Upper lobe of right lung (tissue), 1 donor: ENCODE measurements at regions not wholly inside any gene's neighbourhood (a gene's known extent, or its start where the extent isn't known, plus 50 kb on each side); places are given as distances from the start of the nearest gene placed in this dataset.
"Not testable (repeated sequence)": the region's sequence is repeated elsewhere in the genome, so short reads cannot be mapped to it uniquely, and the experiment has no call there.

Experiments used
- ATAC-seq: fragments of 200-7000 bp; cut with Tn5 transposase; one replicate; pipeline ENCODE4 v1.9.1; 2020; ENCODE audit warnings: mild to moderate bottlenecking, moderate library complexity
- DNase-seq: peaks from one replicate; pipeline ENCODE4 v3.0.0-alpha.2; 2020
- H3K27ac ChIP-seq: fragments of 200-600 bp; one replicate; pipeline ENCODE4 v1.8.0; 2022
- H3K27me3 ChIP-seq: fragments of 200-600 bp; one replicate; pipeline ENCODE4 v1.8.0; 2022; ENCODE audit warnings: mild to moderate bottlenecking
- H3K36me3 ChIP-seq: fragments of 200-600 bp; one replicate; pipeline ENCODE4 v1.8.0; 2022
- H3K4me1 ChIP-seq: fragments of 200-600 bp; one replicate; pipeline ENCODE4 v1.8.0; 2022
- H3K4me3 ChIP-seq: fragments of 200-600 bp; one replicate; pipeline ENCODE4 v1.8.0; 2022; ENCODE audit warnings: mild to moderate bottlenecking
- H3K9me3 ChIP-seq: fragments of 200-600 bp; one replicate; pipeline ENCODE4 v1.8.0; 2022
- intact Hi-C: fragments of 100-400 bp; cut with DNase I; formaldehyde crosslinking; loops from one replicate; pipeline ENCODE4 v1.11.0; 2022
- TF ChIP-seq, protein P1 (sequence below): fragments of 200-600 bp; IDR thresholded peaks from one replicate; pipeline ENCODE4 v1.8.0; 2022; ENCODE audit warnings: antibody characterized with exemption
- donor health status: DM: no; HTN: yes; CAD: no; lungs with severe emphysema.

DNA sequence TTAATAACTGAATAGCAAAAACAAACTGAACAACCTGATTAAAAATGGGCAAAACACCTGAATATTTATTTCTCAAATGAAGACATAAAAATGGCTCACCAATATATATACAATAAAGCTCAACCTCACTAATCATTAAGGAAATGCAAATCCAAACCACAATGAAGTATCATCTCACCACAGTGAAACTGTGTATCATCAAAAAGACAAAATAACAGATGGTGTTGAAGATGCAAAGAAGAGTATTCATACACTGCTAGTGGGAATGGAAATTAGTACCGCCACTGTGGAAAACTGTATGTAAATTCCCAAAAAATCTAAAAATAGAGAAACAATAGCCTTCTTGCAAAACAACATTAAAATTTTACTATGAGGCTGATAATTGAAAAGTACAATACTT lies 1660.1 kb upstream of the B3GALT2 start:
- no peaks in the 10 kb centered on the region for H3K4me1 ChIP-seq
- DNase-seq, result no peak
- TF ChIP-seq, protein P1, sequence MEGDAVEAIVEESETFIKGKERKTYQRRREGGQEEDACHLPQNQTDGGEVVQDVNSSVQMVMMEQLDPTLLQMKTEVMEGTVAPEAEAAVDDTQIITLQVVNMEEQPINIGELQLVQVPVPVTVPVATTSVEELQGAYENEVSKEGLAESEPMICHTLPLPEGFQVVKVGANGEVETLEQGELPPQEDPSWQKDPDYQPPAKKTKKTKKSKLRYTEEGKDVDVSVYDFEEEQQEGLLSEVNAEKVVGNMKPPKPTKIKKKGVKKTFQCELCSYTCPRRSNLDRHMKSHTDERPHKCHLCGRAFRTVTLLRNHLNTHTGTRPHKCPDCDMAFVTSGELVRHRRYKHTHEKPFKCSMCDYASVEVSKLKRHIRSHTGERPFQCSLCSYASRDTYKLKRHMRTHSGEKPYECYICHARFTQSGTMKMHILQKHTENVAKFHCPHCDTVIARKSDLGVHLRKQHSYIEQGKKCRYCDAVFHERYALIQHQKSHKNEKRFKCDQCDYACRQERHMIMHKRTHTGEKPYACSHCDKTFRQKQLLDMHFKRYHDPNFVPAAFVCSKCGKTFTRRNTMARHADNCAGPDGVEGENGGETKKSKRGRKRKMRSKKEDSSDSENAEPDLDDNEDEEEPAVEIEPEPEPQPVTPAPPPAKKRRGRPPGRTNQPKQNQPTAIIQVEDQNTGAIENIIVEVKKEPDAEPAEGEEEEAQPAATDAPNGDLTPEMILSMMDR, result no peak
- ATAC-seq, result no peak
- intact Hi-C loops, result no loop called here
- no peaks in the 10 kb centered on the region for H3K36me3 ChIP-seq
- no peak overlapping the region for H3K4me3 ChIP-seq
- H3K27ac ChIP-seq, result no peak overlapping the region
- H3K9me3 ChIP-seq, result no peaks in the 10 kb centered on the region
- H3K27me3 ChIP-seq, result no peaks in the 10 kb centered on the region

DNA sequence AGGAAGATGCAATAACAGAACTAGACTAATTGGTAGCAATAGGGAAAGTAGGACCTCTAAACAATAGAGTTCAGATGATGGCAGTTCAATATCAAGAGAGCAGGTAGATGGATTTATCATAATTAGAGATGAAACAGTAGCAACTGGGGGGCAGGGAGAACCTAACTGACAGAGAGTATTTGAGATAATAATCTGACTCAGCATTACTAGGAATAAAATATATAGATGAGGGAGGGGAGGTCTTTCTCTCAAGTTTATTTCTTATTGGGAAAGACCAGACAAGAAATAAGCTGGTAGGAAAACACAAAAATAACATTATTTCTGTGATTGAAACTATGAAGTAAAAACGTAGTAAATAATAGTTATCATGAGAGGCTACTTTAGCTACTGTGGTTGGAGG lies 1656.7 kb upstream of the B3GALT2 start:
- TF ChIP-seq, protein P1, result no peak

DNA sequence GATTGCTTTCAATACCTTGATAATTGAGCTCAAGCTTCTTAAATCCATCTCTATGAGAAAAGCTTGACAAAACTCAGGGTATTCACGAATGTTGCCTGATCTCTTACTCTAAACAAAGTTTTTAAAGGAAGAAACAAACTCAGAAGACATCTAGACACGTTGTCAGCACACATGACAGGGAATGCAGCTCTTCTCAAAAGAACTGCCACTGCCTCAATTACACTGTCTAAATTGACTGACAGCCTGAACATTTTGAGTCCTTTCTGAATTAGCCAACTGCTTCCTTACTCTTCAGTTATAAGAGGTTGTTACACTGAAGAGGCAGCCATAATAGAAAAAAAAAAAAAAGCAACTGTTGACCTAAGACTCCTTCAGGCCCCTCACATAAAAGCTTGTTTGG lies 1646.7 kb upstream of the B3GALT2 start:
- intact Hi-C loops, result no loop called here
- no peak for DNase-seq
- Histone ChIP-seq H3K36me3 (no peaks in the 10 kb centered on the region), H3K9me3 (no peaks in the 10 kb centered on the region), H3K4me3 (no peak overlapping the region), H3K27ac (no peak overlapping the region), H3K4me1 (no peaks in the 10 kb centered on the region), H3K27me3 (no peaks in the 10 kb centered on the region)
- no peak for ATAC-seq
- TF ChIP-seq, protein P1, result no peak

More for the DNA sequence above, 1656.7 kb upstream of the B3GALT2 start:
- H3K9me3 ChIP-seq, result no peaks in the 10 kb centered on the region
- H3K4me1 ChIP-seq, result no peaks in the 10 kb centered on the region
- no peaks in the 10 kb centered on the region for H3K36me3 ChIP-seq
- ATAC-seq (no peak), DNase-seq (no peak)
- intact Hi-C loops, result no loop called here
- no peak overlapping the region for H3K27ac ChIP-seq
- H3K4me3 ChIP-seq, result no peak overlapping the region
- no peaks in the 10 kb centered on the region for H3K27me3 ChIP-seq

DNA sequence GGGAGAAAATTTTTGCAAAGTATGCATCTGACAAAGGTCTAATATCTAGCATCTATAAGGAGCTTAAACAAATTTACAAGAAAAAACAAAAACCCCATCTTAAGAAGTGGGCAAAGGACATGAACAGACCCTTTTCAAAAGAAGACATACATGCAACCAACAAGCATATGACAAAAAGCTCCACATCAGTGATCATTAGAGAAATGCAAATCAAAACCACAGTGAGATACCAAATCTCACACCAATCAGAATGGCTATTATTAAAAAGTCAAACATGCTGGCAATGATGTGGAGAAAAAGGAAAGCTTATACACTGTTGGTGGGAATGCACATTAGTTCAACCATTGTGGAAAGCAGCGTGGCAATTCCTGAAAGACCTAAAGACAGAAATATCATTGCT lies 1645.2 kb upstream of the B3GALT2 start:
- ATAC-seq, H3K4me3 ChIP-seq, intact Hi-C loops, DNase-seq, H3K27ac ChIP-seq, H3K9me3 ChIP-seq, H3K27me3 ChIP-seq, H3K4me1 ChIP-seq, H3K36me3 ChIP-seq: not testable (repeated sequence)

DNA sequence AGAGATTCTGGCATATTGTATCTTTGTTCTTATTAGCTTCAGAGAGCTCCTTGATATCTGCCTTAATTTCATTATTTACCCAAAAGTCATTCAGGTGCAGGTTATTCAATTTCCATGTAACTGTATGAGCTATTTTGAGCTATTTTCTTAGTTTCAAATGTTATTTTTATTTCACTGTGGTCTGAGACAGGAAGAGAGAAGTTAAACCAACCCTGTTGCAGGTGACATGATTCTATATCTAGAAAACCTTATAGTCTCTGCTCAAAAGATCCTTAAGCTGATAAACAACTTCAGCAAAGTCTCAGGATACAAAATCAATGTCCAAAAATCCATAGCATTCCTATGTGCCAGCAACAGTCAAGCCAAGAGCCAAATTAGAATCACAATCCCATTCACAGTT lies 1644.0 kb upstream of the B3GALT2 start:
- no peak overlapping the region for H3K27ac ChIP-seq
- H3K4me3 ChIP-seq, result no peak overlapping the region
- H3K27me3 ChIP-seq, result no peaks in the 10 kb centered on the region
- intact Hi-C loops, result no loop called here
- no peaks in the 10 kb centered on the region for H3K36me3 ChIP-seq
- DNase-seq, result no peak
- TF ChIP-seq, protein P1, result no peak
- no peaks in the 10 kb centered on the region for H3K4me1 ChIP-seq
- H3K9me3 ChIP-seq, result no peaks in the 10 kb centered on the region
- ATAC-seq, result no peak

DNA sequence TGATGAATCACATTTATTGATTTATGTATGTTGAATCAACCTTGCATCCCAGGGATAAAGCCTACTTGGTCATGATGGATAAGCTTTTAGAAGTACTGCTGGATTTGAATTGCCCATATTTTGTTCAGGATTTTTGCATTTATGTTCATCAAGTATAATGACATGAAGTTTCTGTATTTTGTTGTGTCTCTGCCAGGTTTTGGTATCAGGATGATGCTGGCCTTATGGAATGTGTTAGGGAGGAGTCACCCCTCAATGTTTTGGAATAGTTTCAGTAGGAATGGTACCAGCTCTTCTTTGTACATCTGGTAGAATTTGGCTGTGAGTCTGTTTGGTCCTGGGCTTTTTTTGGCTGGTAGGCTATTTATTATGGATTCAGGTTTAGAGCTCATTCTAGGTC lies 1643.1 kb upstream of the B3GALT2 start:
- Histone ChIP-seq H3K9me3 (no peaks in the 10 kb centered on the region), H3K4me3 (no peak overlapping the region), H3K27ac (no peak overlapping the region), H3K36me3 (no peaks in the 10 kb centered on the region), H3K4me1 (no peaks in the 10 kb centered on the region), H3K27me3 (no peaks in the 10 kb centered on the region)
- intact Hi-C loops, result no loop called here
- no peak for ATAC-seq
- DNase-seq, result no peak
- TF ChIP-seq, protein P1, result no peak
